Adrenal gland (tissue), 5 donors: ENCODE measurements at regions not wholly inside any gene's neighbourhood (a gene's known extent, or its start where the extent isn't known, plus 50 kb on each side); places are given as distances from the start of the nearest gene placed in this dataset.

ENCODE experiments used
- CTCF ChIP-seq, 6 experiments: fragments of 450-650 bp in 4 of 6; fragments of 200-600 bp in 2 of 6; sonication (generic) in 1 of 6; IDR thresholded peaks; 1 replicate in 5 of 6; 2 replicates in 1 of 6; pipeline versions ENCODE4 v1.5.1 to v1.8.0; 2016 to 2021; ENCODE audit warnings: antibody characterized with exemption in 6 of 6, mild to moderate bottlenecking in 2 of 6, moderate library complexity in 1 of 6
- POLR2A ChIP-seq, 2 donors: fragments of 450-650 bp; IDR thresholded peaks; one replicate each; pipeline ENCODE4 v1.6.1; 2017; ENCODE audit warnings: antibody characterized with exemption in 2 of 2, mild to moderate bottlenecking in 2 of 2, moderate library complexity in 1 of 2
- donor health status: DM: no; HTN: no; CAD: no.

- TF ChIP-seq POLR2A (IDR thresholded peaks at IDR 0.05) (no peak), CTCF (IDR thresholded peaks at IDR 0.05) (no peak)
Observed at GRCh38 chr2:189258616-189259365, 79.2 kb upstream of the COL5A2 start.
